OCI-LY3 (cell line): ENCODE measurements at regions not wholly inside any gene's neighbourhood (a gene's known extent, or its start where the extent isn't known, plus 50 kb on each side); places are given as distances from the start of the nearest gene placed in this dataset.

Experiments used
- H2AFZ ChIP-seq: fragments of 200-600, 300-600 bp; shearing (Covaris generic); 2 replicates; pipeline ENCODE4 v1.6.0; 2014; ENCODE audit warnings: antibody characterized with exemption, low read depth, low read length
- H3K27ac ChIP-seq: fragments of 200-600, 300-600 bp; sonication (generic); 2 replicates; pipeline ENCODE4 v1.5.1; 2014; ENCODE audit warnings: mild to moderate bottlenecking, low read length, moderate library complexity, mixed read lengths
- H3K27me3 ChIP-seq: fragments of 200-600, 300-600 bp; sonication (generic); 2 replicates; pipeline ENCODE4 v1.6.1; 2014; ENCODE audit warnings: low read depth, low read length, mixed read lengths
- H3K36me3 ChIP-seq: fragments of 200-600, 300-600 bp; sonication (generic); replicated peaks from 2 replicates; pipeline ENCODE3; 2014; ENCODE audit warnings: low read depth, low read length, mixed read lengths
- H3K4me1 ChIP-seq: fragments of 300-600, 200-600 bp; sonication (generic); 2 replicates; pipeline ENCODE4 v1.6.1; 2014; ENCODE audit warnings: low read length, mixed read lengths
- H3K4me2 ChIP-seq: fragments of 200-600, 300-600 bp; sonication (generic); 2 replicates; pipeline ENCODE4 v1.6.1; 2014; ENCODE audit warnings: low read length, mixed read lengths
- H3K4me3 ChIP-seq: fragments of 300-600, 200-600 bp; sonication (generic); 2 replicates; pipeline ENCODE4 v1.5.1; 2014; ENCODE audit warnings: antibody characterized with exemption, mild to moderate bottlenecking, low read length, moderate library complexity
- H3K79me2 ChIP-seq: fragments of 300-600, 200-600 bp; shearing (Covaris generic); 2 replicates; pipeline ENCODE4 v1.6.1; 2014; ENCODE audit warnings: mild to moderate bottlenecking, low read length, mixed read lengths
- H3K9ac ChIP-seq: fragments of 300-600, 200-600 bp; shearing (Covaris generic); 2 replicates; pipeline ENCODE4 v1.6.0; 2014; ENCODE audit warnings: mild to moderate bottlenecking, low read length, moderate library complexity
- H3K9me3 ChIP-seq: fragments of 200-600, 300-600 bp; shearing (Covaris generic); 2 replicates; pipeline ENCODE4 v1.6.1; 2014; ENCODE audit warnings: low read length, mixed read lengths; ENCODE audit not compliant: insufficient read depth
- H4K20me1 ChIP-seq: fragments of 200-600, 300-600 bp; sonication (generic); 2 replicates; pipeline ENCODE4 v1.6.1; 2016; ENCODE audit warnings: low read length, mixed read lengths; ENCODE audit not compliant: insufficient read depth
- EZH2phosphoT487 ChIP-seq: fragments of 200-600 bp; shearing (Covaris generic); IDR thresholded peaks from 2 replicates; pipeline ENCODE4 v1.6.1; 2018; ENCODE audit warnings: antibody characterized with exemption, mixed run types, low read depth
- TF ChIP-seq, protein P1 (sequence below): fragments of 200-600, 300-600 bp; sonication (generic); IDR thresholded peaks from 2 replicates; pipeline ENCODE4 v1.5.1; 2014; ENCODE audit warnings: antibody characterized with exemption, low read length, low read depth

DNA sequence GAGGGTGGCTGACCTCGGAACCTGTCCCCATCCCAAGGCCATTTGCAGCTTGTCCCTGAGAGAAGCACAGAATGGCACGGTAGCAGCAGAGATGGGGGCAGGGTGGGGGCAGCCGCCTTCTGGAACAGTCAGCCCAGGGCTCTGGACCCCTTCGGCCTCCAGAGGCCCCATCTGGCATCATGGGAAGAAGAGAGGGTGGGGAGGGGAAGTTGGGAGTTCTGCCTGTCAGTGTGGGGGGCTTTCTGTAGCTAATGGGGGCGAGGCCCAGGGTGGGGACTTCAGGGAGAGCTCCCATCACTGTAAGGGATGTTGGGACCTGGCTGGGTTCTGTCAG is 62.9 kb upstream of the ADRA2C start:
- Histone ChIP-seq H3K4me3 (no peak overlapping the region), H3K9ac (no peak overlapping the region), H3K36me3 (no peaks in the 10 kb centered on the region), H3K4me1 (no peaks in the 10 kb centered on the region), H3K9me3 (no peaks in the 10 kb centered on the region), H2AFZ (no peak overlapping the region), H3K79me2 (no peaks in the 10 kb centered on the region), H3K27ac (no peak overlapping the region), H3K4me2 (no peak overlapping the region), H3K27me3 (peaks cover 8% of the 10 kb centered on the region; the same call in 1 of the 2 replicates), H4K20me1 (no peaks in the 10 kb centered on the region)
- TF ChIP-seq, protein P1, sequence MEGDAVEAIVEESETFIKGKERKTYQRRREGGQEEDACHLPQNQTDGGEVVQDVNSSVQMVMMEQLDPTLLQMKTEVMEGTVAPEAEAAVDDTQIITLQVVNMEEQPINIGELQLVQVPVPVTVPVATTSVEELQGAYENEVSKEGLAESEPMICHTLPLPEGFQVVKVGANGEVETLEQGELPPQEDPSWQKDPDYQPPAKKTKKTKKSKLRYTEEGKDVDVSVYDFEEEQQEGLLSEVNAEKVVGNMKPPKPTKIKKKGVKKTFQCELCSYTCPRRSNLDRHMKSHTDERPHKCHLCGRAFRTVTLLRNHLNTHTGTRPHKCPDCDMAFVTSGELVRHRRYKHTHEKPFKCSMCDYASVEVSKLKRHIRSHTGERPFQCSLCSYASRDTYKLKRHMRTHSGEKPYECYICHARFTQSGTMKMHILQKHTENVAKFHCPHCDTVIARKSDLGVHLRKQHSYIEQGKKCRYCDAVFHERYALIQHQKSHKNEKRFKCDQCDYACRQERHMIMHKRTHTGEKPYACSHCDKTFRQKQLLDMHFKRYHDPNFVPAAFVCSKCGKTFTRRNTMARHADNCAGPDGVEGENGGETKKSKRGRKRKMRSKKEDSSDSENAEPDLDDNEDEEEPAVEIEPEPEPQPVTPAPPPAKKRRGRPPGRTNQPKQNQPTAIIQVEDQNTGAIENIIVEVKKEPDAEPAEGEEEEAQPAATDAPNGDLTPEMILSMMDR = no peak
- no peak for TF ChIP-seq EZH2phosphoT487

DNA sequence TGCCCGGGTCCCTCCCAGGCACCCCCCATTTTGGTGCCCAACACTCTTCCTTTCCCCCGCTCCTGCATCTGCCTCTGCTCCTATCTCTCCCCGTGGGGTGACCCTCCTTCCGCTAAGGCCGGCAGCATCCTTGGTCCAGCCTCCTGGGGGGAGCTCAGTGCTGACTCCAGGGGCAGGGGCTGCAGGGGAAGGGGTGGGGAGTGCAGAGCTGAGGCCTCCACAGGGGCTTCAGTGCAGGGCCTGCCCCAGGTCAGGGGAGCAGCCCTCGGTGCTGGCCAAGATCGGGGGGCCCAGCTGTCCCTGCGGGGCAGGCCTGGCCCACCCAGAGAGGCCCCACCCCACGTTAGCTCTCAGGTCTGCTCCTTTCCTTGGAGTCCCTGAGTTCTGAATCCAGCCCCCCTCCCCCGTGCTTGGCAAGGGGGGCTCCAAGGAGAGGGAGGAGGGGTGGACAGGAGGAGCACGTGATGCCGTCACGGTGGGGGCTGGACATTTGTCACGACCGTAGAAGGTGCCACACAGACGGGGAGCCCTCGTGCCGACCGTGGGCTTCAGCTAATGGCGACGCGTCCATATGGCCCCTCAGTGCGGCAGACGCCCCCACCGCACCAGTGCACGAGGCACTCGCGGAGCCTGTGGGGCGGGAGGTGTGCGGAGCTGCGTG is 63.5 kb upstream of the ADRA2C start:
- Histone ChIP-seq H3K4me2 (no peak overlapping the region), H2AFZ (no peak overlapping the region), H3K36me3 (no peaks in the 10 kb centered on the region), H4K20me1 (no peaks in the 10 kb centered on the region), H3K4me3 (no peak overlapping the region), H3K4me1 (no peaks in the 10 kb centered on the region), H3K9ac (no peak overlapping the region), H3K9me3 (no peaks in the 10 kb centered on the region), H3K79me2 (no peaks in the 10 kb centered on the region), H3K27me3 (peaks cover 10% of the 10 kb centered on the region; the same call in 1 of the 2 replicates), H3K27ac (no peak overlapping the region)
- TF ChIP-seq, protein P1 = no peak
- TF ChIP-seq EZH2phosphoT487 = no peak

DNA sequence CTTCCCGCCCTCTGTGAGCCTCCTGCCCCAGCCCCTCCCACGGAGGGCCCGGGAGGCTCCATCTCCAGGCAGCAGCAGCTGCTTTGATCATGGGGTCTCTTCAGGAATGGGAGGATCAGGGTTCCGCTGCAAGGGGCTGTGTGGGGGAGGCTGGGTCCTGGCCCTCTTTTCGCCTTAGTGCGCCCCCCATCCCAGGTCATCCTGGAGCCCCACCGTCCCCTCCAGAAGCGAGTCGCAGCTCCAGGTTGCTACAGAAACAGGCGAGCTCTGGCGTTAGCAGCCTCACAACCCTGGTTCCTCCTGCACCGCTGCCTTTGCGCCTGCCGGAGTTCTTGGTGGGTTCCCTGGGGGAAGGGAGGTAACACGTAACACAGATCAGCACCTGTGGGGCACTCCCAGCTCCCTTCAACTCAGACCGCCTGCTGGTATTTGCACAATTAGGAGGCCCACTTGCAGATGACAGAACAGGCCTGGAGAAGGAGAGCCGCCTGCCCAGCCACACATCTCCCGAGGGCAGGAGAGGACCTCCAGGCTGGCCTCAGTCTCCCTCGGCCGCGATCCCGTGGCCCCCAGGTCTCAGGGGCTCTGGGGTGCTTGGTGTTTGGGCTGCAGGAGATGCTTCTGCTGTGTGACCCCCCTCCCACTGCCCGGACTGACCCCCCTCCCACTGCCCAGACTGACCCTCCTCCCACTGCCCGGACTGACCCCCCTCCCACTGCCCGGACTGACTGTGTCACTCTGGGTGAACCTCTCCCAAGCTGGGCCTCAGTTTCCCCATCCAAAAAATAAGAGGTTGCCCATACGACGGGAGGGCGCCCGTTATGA is 64.2 kb upstream of the ADRA2C start:
- Histone ChIP-seq H3K27ac (no peak overlapping the region), H3K27me3 (peaks cover 10% of the 10 kb centered on the region; the same call in 1 of the 2 replicates), H3K4me3 (no peak overlapping the region), H3K4me2 (no peak overlapping the region), H3K4me1 (no peaks in the 10 kb centered on the region), H3K79me2 (no peaks in the 10 kb centered on the region), H4K20me1 (no peaks in the 10 kb centered on the region), H3K9me3 (no peaks in the 10 kb centered on the region), H3K9ac (no peak overlapping the region), H2AFZ (no peak overlapping the region), H3K36me3 (no peaks in the 10 kb centered on the region)
- TF ChIP-seq EZH2phosphoT487 = no peak
- TF ChIP-seq, protein P1 = no peak

DNA sequence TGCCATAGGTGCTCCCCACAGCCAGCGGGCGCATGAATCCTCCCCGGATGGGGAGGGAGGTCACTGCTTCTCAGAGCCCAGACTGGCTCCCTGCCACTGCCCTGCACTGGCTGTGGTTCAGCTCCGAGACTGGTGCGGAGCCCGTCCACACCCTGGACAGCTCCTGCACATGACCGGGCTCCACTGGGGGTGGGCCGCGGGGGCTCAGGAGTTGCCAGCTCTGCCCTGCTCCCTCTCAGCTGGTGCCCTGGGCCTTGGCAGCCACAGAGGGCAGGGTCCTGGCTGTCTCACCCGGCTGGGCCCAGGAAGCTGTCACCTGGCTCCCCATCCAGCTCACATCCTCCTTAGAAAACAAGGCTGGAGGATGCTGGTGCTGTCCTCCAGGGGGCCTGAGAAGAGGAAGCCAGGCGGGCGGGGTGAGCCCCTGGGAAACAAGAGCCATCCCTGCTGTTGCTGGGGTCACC is 64.9 kb upstream of the ADRA2C start:
- no peak overlapping the region for H3K9ac ChIP-seq
- no peaks in the 10 kb centered on the region for H3K9me3 ChIP-seq
- no peaks in the 10 kb centered on the region for H3K4me1 ChIP-seq
- TF ChIP-seq, protein P1 = no peak
- no peak for TF ChIP-seq EZH2phosphoT487
- no peak overlapping the region for H3K4me2 ChIP-seq
- H4K20me1 ChIP-seq = no peaks in the 10 kb centered on the region
- peaks cover 10% of the 10 kb centered on the region; the same call in 1 of the 2 replicates for H3K27me3 ChIP-seq
- H3K36me3 ChIP-seq = no peaks in the 10 kb centered on the region
- H3K4me3 ChIP-seq = no peak overlapping the region
- no peak overlapping the region for H2AFZ ChIP-seq
- no peak overlapping the region for H3K27ac ChIP-seq
- no peaks in the 10 kb centered on the region for H3K79me2 ChIP-seq
